ENCODE measurements at regions not wholly inside any gene's neighbourhood (a gene's known extent, or its start where the extent isn't known, plus 50 kb on each side); places are given as distances from the start of the nearest gene placed in this dataset.

DNA sequence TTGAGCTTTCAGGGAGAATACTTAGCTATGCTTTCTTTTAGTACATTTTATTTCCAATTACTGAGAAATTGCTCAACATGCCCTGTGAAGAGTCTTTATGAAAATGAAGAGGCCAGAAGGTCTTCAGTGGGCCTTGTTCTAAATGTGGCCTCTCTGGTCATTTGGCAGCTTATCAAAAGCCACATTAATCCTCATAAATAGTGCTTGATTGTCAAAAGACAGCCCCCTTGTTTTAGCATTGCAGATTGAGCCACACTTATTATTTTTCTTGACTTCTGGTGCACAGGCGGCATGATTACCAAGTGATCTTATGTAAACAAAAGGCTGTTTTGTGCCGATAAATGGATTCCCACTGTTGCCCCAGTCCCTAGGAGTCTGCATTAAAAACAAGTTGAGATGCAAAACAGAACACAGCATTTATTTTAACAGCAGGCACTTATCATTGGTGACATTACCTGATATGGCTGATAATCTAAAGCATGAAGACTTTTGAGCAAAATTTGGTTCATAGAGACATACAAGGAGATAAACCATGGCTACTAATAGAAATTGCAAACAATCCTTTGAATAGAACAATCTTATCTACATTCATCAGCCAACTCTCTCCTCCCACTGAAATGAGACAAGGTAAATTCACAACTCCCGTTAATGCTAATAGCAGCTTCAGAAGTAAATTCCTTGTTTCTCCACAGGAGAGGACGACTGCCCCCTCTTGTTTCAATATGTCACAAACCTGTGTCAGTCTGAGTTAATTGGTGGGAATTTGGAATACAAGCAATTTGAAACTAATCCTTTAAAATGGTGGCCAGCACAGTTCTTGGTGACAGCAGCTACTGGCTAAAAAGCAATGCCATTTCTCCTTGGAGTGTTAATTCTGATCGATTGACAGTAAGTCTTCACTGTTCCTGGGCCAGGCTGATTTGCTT, 194.3 kb downstream of the NSUN3 start:
- TF ChIP-seq, protein P1, sequence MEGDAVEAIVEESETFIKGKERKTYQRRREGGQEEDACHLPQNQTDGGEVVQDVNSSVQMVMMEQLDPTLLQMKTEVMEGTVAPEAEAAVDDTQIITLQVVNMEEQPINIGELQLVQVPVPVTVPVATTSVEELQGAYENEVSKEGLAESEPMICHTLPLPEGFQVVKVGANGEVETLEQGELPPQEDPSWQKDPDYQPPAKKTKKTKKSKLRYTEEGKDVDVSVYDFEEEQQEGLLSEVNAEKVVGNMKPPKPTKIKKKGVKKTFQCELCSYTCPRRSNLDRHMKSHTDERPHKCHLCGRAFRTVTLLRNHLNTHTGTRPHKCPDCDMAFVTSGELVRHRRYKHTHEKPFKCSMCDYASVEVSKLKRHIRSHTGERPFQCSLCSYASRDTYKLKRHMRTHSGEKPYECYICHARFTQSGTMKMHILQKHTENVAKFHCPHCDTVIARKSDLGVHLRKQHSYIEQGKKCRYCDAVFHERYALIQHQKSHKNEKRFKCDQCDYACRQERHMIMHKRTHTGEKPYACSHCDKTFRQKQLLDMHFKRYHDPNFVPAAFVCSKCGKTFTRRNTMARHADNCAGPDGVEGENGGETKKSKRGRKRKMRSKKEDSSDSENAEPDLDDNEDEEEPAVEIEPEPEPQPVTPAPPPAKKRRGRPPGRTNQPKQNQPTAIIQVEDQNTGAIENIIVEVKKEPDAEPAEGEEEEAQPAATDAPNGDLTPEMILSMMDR (conservative IDR thresholded peaks at IDR 0.05), result no peak
- TF ChIP-seq ZFX (IDR thresholded peaks at IDR 0.05), result no peak

Measured in C4-2B (cell line).